NCI-H146 treated with DMSO at 0.1 percent for 48 hours (cell line): ENCODE measurements at regions not wholly inside any gene's neighbourhood (a gene's known extent, or its start where the extent isn't known, plus 50 kb on each side); places are given as distances from the start of the nearest gene placed in this dataset.

Experiments used
- DNase-seq: peaks from one replicate; lab custom pipeline; 2025; ENCODE audit not compliant: unreplicated experiment; lab: John Stamatoyannopoulos, UW

- no peak for DNase-seq
Measured at GRCh38 chr3:182608832-182609231, 184.5 kb upstream of the ATP11B start.

DNA sequence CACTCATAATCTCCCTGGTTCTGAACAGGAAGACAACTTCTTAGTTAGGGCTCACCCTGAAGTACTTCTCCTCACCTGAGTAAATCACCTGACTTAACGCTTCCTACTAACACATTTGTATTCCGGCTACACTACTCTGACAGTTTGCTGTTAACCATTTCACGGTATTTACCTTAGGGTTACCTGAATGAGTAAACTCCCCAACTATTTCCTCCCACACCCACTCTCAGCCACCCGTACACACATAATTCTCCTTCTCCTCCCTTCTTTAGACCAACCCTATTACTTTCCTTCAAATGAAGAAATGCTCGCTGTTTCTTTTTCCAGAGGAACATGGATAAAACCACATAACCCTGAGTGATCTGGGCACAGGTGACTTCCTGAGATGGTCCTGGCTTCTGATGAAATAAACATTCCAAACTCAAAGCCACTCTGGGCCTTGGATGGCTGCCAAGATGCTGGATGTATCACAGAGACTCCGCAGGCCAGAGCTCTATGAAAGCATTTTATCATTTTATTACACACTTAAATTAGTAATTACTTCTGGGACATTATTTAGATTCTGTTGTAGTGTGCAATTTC, 183.6 kb upstream of the ATP11B start:
- peak; percentile 40 for DNase-seq

GRCh38 chr3:182612332-182612731, 181.0 kb upstream of the ATP11B start:
- DNase-seq: no peak

DNA sequence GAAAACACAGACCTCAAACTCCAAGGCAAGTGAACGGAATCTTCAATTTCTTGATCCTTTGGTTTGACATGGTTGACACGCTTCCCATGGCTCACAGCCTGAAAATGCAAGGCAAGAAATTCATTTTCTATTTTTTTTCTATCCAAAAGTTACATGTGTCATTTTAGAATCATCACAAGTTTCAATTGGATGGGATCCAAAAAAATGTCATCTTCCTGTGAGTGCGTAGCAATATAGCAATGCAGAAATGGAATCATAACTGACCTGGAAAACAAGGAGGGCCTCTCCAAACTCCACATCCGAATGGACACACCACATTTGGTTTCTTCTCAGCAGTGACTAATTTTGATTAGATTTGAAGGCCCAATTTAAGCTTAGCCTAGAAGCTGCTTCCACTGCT, 175.8 kb upstream of the ATP11B start:
- DNase-seq: no peak

DNA sequence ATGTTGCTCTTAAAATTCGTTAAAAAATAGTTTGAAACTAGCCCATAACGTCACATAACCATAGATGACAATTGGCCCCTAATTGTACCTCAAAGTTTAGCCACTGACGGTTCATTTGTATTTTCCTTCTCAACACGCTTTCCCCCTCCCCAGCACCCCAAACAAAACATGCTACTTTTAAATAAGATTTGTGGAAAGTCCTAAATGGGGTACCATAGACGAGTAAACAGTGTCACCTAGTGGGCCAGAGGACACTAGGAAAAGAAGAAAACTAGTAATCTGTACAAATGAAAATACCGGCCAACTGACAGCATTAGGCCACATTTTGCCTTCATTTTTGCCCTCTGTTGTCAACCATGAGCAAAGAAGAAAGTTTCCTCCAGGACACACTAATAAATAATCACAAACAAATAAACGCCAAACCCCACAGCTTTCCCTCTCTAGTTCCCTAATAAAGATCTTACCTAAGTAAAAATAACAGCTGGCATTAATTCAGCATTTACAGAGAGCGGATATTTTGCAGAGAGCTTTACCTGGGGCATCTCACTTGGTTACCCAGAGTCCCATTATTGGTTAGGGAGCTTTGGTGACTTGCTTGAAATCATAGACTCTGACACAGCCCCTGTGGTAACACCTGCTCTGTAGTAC, 175.1 kb upstream of the ATP11B start:
- DNase-seq: peak; percentile 79

DNA sequence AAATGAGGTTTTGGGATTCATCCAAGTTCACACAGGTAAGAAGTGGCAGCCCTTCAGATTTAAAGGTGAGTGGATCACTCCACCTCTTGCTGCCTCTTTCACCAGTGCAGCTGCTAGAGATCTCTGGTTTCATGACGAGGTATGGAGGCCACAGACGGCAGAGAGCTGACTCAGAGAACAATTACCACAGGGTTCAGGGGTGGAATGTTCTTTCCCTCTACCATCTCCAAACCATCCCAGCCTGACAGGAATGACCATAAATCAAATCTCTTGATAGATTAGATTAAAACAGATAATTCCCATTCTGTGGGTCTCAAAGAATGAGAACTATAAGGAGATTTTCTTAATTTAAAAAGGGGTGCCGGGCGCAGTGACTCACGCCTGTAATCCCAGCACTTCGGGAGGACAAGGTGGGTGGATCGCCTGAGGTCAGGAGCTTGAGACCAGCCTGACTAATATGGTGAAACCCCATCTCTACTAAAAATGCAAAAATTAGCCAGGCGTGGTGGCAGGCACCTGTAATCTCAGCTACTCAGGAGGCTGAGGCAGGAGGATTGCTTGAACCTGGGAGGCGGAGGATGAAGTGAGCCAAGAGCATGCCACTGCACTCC, 174.2 kb upstream of the ATP11B start:
- no peak for DNase-seq

DNA sequence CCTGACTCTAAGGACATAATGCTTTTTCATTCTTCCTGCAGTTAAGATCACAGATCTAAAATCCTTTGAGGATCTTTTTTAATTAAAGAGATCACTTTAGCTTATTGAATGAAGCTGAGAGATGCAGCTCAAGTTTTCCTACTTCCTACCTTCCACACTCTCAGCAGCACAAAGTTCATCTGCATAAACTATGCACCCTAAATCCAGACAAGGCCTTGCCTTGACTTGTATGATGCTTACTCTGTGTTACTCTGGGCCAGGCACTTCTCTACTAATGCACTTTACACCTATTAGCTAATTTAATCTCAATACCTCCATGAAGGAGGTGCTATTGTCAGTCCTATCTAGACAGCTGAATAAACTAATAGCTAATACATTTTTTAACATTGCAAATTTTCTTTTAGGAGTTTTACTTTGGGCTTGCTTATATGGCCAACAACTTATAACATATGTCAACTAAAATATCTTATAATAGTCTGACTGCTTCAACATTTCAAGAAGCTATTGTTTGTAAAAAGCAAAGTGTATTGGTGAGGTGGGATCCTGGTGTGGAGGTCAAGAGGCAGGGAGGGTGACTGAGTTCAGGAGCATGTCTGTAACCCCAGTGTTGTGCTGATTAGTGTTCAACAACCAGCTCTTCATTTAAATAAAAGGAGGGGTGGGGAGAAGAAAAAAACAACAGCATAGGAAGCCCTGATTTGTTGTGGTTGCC, 172.4 kb upstream of the ATP11B start:
- no peak for DNase-seq

DNA sequence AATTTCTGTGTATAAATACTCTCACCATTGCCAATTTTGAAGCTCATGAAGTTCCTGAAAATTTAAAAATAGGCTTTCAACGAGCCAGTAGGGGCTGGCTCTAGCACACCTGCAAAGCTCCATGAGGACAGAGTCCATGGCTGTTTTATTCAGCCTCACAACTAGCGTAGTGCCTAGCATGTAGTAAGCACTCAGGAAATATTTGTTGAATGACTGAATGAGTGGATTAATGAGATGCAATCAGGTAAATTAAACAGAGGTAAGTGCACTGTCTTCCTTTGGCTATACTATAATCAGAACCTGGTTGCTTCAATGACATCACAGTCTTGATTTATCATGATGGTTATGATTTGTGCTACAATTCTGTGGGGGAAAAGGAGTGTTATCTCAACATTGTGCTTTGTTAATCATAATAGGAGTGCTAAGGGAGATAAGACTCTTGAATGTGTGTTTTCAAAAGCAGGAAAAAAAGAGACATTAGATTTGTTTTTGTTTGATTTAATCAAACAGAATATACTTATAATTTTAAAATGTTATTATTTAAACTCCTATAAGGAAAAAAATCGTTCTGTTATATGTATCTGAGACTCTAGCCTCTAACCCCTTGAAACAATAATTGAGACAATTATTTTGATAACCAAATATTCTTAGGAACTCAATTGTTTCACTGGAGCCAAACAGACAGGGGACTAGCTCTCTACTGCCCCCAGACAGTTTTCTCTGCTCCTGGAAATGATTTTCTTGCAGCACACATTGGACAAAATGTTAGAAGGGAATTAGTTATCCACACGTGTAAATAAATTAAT, 171.7 kb upstream of the ATP11B start:
- no peak for DNase-seq

GRCh38 chr3:182622241-182622545, 171.1 kb upstream of the ATP11B start:
- DNase-seq: no peak

DNA sequence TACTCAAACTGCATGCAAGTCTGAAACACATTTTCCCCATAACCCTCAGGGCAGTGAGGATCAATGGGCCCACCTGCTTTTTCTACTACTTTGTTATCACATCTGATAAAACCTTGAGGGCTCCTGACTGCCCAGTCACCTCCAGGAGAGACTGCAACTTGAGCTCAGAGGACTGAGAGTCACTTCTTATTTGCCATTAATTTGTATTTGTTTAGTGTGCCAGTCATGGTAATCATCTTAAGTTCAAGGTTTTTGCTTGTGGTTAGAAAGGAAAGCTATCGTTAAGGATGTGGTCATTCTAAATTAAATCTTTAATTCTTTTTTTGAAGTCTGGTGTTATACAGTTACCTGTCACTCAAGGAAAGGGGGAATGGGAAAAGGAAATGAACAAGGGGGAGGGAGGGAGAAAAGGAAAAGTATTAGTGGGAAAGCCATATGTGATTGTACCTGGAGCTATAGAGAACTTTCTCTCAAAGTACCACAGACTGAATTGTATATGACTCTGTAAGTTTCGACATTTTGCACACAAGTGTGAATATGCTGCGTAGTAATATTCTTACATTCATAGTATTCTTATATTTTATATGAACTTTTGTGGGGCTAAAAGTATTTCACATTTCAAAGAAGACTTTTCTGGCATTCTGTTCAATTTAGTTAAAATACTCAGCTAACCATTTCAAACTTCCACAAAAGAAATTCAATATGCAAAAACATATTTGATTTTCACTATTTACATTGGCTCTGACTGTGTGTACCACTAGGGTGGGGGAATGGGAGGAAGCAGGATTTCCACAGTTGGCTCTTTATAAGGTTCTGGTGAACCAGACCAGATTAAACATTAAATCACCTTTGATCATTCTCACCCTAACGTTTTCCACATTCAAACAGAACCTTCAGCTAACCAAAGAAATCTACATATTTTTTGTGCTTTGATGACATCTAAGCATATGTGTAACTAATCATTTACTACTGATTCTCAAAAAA, 166.5 kb upstream of the ATP11B start:
- DNase-seq: no peak

DNA sequence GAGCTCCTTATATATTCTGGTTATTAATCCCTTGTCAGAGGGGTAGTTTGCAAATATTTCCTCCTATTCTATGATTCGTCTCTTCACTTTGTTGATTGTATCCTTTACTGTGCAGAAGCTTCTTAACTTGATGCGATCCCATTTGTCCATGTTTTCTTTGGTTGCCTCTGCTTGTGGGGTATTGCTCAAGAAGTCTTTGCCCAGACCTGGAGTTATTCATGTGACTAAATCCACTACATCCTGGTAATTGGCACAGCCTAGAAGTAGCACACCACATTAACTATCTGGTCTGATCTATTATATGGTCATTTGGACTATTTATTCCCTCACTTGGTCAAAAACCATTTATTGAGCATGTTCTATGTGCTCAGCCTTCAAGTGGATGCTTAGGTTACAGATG, 164.8 kb upstream of the ATP11B start:
- DNase-seq: no peak

DNA sequence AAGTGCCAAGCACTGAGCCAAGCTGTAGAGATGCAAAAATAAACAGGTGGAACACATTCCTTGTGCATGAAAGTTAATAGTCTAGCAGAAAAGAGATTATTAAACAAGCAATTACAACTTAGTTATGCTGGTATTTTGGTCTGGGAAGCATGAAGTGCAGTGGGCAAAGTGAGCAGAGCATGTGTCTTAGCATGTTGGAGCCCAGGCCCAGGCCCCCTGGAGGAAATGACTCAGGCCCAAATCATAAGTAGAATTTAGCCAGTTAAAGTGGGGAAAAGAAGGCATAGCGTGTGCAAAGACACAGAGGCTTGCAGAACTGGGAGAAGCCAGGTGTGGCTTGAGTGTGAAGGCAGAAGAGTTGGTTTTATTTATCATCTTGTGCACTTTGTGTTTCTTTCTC, 163.8 kb upstream of the ATP11B start:
- no peak for DNase-seq

- DNase-seq: no peak
Measured at GRCh38 chr3:182631183-182632076, 161.9 kb upstream of the ATP11B start.

DNA sequence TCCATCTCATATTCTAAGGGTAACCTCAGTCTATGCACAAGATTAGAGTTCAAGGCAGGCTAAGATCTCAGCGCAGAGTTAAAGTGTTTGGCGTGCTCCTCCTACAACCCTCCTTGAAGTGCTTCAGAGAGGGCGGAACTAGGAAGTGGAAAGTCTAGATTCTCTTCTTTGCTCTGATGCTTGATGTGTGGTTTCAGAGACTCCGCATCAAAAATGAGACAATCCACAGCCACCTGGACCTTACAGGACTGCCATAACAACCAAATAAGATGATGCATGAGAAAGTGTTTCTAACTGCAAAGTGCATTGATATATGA, 161.3 kb upstream of the ATP11B start:
- DNase-seq: no peak

DNA sequence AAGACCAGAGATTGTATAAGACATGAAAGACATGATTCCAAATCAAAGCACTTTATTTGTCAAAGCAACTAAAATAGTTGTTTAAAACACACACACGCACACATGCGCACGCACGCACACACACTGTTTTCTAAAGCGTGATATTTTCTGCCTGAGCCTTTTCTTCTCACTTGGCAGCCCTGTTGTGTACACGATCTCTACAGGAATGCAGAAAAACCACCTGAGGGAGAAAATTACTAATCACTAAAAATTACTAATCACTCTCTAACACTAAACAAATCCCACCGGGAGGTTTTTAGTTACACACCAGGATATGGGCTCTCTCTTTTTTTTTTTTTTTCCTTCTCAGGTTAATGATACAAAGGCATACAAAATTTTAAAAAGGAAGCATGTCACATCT, 160.1 kb upstream of the ATP11B start:
- peak; percentile 79 for DNase-seq

DNA sequence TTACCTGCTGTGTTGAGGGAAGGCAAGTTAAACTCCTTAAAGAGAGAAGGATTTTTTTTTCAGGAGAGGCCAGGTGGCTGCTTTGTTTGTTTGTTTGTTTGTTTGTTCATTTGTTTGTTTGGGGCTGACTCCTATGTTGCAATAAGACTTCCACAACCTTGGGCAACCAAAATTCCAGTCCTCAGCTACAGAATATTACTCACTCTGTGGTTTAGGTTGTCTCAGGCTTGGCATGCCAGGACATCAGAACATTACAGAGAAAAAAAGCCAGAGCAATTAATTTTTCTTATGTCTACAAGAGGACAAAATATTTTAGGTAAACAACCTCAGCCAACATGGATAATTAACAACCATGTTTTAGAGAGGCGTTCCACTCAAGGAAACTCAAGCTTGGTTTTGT, 156.7 kb upstream of the ATP11B start:
- DNase-seq: no peak

DNA sequence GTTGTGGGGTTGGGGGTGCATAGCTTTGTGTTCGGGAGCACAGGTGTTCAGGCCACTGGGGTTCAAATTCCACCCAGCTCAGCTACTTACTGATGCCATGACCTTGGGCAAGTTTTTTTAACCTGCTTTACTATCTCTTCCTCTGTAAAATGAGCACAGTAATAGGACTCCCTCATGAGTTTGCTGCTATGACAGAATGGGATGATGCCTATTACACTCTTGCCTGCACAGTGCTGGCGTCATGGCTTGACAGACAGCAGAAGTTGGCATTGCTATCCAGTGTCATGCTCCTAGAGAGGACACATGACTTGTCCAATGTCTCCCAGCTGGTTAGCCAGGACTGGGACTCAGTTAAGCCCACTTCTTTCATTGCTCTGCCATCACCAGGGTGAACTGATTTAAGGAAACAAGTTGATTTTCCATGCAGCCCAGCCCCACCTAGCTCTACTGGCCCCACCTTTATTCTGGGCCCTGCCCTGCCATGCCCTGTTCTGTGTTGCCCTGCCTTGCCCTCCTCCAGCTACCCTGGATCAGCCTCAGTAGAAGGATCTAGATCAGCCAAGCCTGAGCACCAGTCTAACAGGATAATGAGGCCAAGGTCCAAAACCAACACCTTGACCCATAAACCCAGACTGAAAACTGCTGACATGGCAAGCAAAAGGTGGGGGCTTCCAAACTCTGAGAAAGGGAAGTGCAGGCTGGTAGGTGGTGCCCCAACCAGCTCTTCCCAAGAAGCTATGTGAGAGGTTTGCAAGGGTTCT, 155.8 kb upstream of the ATP11B start:
- no peak for DNase-seq

DNA sequence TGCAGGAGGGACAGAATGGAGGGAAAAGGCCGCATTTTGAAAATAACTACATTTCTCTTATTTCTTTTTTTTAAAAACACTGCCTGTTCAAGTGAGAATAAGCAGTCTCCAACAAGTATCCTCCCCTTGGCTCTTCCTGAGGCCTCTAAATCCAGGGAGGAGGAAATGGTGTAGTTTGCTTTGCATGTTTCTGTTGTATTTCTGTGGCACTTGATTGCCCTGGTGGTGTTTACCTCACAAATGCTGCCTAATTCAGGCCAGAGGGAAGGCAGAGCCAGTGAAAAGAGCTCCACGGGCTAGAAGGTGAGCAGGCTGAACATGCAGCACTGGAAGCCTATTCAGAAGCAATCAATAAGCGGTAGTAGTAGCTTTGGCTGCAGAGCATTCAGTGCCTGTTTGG, 149.3 kb upstream of the ATP11B start:
- DNase-seq: no peak
